Effector memory CD4-positive, alpha-beta T cell (primary cell): ENCODE measurements at regions not wholly inside any gene's neighbourhood (a gene's known extent, or its start where the extent isn't known, plus 50 kb on each side); places are given as distances from the start of the nearest gene placed in this dataset.

Source experiments
- DNase-seq, 3 donors: peaks; one replicate each; pipeline ENCODE4 v3.0.0-alpha.2; 2020
- H3K27ac ChIP-seq: 2 replicates; pipeline ENCODE4 v1.7.0; 2013; ENCODE audit warnings: mild to moderate bottlenecking, low read length, moderate library complexity; ENCODE audit not compliant: insufficient read depth, poor library complexity, severe bottlenecking
- H3K27me3 ChIP-seq: replicated peaks from 2 replicates; pipeline ENCODE4 v1.7.0; 2013; ENCODE audit warnings: mild to moderate bottlenecking, low read length; ENCODE audit not compliant: insufficient read depth, control insufficient read depth, poor library complexity, severe bottlenecking
- H3K36me3 ChIP-seq: 2 replicates; pipeline ENCODE4 v1.7.0; 2013; ENCODE audit warnings: mild to moderate bottlenecking, low read length, moderate library complexity; ENCODE audit not compliant: control insufficient read depth, insufficient read depth
- H3K4me1 ChIP-seq: 2 replicates; pipeline ENCODE4 v1.7.0; 2013; ENCODE audit warnings: low read length, mild to moderate bottlenecking; ENCODE audit not compliant: control insufficient read depth, insufficient read depth, poor library complexity, severe bottlenecking
- H3K4me3 ChIP-seq: 2 replicates; pipeline ENCODE4 v1.7.0; 2013; ENCODE audit warnings: low read length, low read depth, mild to moderate bottlenecking; ENCODE audit not compliant: insufficient read depth, poor library complexity, severe bottlenecking
- H3K9me3 ChIP-seq: 2 replicates; pipeline ENCODE4 v1.7.0; 2013; ENCODE audit warnings: mild to moderate bottlenecking, low read length, moderate library complexity; ENCODE audit not compliant: control insufficient read depth

DNA sequence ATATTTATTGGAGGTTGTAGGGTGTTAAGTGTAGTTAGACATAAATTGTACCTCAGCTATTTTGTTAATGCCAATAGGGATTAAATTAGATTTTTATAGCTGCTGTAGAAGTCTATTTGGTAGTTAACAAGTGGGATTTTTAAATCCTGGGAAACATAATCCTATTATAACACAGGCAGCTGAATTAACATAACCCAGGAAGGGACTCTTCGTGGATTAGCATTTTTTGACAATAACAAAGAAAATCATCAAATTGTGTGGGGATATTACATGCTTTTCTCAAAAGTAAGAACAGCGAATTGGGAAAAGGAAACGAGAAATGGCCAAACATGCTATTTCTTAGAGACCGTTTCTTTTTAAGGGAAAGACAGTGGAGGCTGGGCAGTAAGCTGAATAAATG is 172.8 kb downstream of the ZIC5 start:
- Histone ChIP-seq H3K36me3 (no peaks in the 10 kb centered on the region), H3K27ac (no peak overlapping the region), H3K9me3 (no peaks in the 10 kb centered on the region)

DNA sequence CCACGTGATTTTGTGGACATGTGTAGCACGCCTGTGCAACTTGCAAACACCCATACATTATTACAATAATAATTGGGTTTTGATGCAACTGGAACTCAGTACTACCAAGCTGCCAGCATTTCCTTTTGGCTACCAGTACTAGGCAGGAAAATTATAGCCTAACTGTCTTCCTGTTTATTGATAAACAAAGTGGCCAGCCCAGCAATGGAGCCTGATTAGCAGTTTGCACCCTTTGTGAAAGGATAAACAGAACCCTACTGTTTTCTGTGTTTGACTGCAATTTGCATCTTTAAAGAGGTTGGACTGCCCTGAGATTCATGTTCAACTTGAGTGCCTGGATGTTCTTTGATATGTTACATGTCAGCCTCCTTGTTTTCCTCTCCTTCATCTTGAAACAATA is 173.9 kb downstream of the ZIC5 start:
- Histone ChIP-seq H3K4me3 (no peak overlapping the region), H3K27me3 (no peaks in the 10 kb centered on the region), H3K27ac (no peak overlapping the region), H3K9me3 (no peaks in the 10 kb centered on the region), H3K4me1 (no peaks in the 10 kb centered on the region), H3K36me3 (no peaks in the 10 kb centered on the region)
- no peak for DNase-seq

More for the DNA sequence above, 172.8 kb downstream of the ZIC5 start:
- no peak overlapping the region for H3K4me3 ChIP-seq
- no peaks in the 10 kb centered on the region for H3K4me1 ChIP-seq
- DNase-seq, result no peak
- no peaks in the 10 kb centered on the region for H3K27me3 ChIP-seq

GRCh38 chr13:99796175-99796819 is 175.3 kb downstream of the ZIC5 start:
- H3K27ac ChIP-seq, result no peak overlapping the region
- H3K27me3 ChIP-seq, result no peaks in the 10 kb centered on the region
- H3K9me3 ChIP-seq, result no peaks in the 10 kb centered on the region
- no peak overlapping the region for H3K4me3 ChIP-seq
- no peaks in the 10 kb centered on the region for H3K36me3 ChIP-seq
- DNase-seq, result no peak
- no peaks in the 10 kb centered on the region for H3K4me1 ChIP-seq

- H3K4me3 ChIP-seq, result no peak overlapping the region
- no peaks in the 10 kb centered on the region for H3K36me3 ChIP-seq
- H3K9me3 ChIP-seq, result no peaks in the 10 kb centered on the region
- no peaks in the 10 kb centered on the region for H3K27me3 ChIP-seq
- H3K4me1 ChIP-seq, result no peaks in the 10 kb centered on the region
- DNase-seq, result no peak
- no peak overlapping the region for H3K27ac ChIP-seq
Measured at GRCh38 chr13:99792079-99792921, 179.3 kb downstream of the ZIC5 start.

DNA sequence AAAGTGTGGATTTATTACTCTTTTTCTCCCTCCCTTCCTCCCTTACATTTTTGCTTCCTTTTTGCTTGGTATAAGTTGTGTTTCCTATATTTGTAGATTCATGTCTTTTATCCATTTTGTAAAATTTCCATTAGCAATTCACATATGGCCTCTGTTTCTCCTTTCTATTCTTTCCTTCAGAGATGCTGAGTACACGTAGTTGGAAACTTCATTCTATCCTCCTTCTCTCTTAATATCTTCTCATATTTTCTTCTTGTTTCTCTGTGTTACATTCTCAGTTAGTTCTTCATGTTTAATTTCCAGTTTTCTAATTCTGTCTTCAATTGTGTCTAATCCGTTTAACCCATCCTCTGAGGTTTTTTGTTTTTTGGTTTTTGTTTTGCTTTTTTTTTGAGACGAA is 188.9 kb downstream of the ZIC5 start:
- Histone ChIP-seq H3K9me3 (no peaks in the 10 kb centered on the region), H3K27ac (no peak overlapping the region), H3K4me3 (no peak overlapping the region), H3K36me3 (no peaks in the 10 kb centered on the region), H3K4me1 (no peaks in the 10 kb centered on the region), H3K27me3 (no peaks in the 10 kb centered on the region)
- no peak for DNase-seq

- no peaks in the 10 kb centered on the region for H3K27me3 ChIP-seq
- no peak overlapping the region for H3K27ac ChIP-seq
- H3K4me1 ChIP-seq, result no peaks in the 10 kb centered on the region
- no peak for DNase-seq
- no peaks in the 10 kb centered on the region for H3K36me3 ChIP-seq
- no peak overlapping the region for H3K4me3 ChIP-seq
- no peaks in the 10 kb centered on the region for H3K9me3 ChIP-seq
Measured at GRCh38 chr13:99778500-99778899, 193.1 kb downstream of the ZIC5 start.

DNA sequence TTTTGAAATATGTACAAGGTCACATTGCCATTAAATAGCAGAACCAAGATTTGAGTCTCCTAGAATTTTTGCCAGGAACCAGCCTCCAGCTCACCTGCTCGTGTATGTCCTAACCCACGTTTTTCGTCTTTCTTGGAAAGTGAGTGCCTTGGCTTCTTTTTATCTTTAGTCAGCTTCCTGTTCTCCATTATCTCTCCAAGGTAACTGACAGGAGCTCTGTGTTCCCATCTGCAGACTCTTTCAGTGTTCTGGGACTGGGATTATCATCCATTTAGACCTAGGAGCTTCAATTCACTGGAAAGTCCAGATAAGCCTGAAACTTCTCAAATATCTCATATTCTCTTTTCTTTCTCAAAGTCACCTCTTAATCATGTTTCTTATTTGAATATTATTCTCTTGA is 193.7 kb downstream of the ZIC5 start:
- no peaks in the 10 kb centered on the region for H3K36me3 ChIP-seq
- H3K9me3 ChIP-seq, result no peaks in the 10 kb centered on the region
- H3K4me1 ChIP-seq, result no peaks in the 10 kb centered on the region
- no peaks in the 10 kb centered on the region for H3K27me3 ChIP-seq
- H3K4me3 ChIP-seq, result no peak overlapping the region
- no peak for DNase-seq
- H3K27ac ChIP-seq, result no peak overlapping the region

DNA sequence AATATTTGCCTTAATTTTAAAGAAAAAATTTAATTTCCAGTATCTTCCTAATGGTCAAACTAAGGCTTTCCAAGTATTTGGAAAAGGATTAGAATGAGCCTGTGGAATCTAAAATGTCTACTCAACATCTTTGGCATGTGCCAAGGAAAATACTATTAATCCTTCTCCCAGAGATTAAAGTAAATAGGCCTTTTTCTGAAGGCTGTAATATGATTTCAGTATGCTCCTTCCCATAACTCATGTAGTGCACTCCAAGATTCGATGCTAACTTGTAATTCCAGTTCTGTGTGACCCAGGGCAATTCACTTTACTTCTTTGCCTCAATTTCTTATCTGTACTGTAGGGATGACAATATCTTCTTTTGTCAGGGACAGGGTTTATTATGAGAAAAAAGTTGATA is 196.9 kb downstream of the ZIC5 start:
- no peak overlapping the region for H3K27ac ChIP-seq
- H3K9me3 ChIP-seq, result no peaks in the 10 kb centered on the region
- H3K4me3 ChIP-seq, result no peak overlapping the region
- no peaks in the 10 kb centered on the region for H3K4me1 ChIP-seq
- H3K36me3 ChIP-seq, result no peaks in the 10 kb centered on the region
- DNase-seq, result no peak
- no peaks in the 10 kb centered on the region for H3K27me3 ChIP-seq

DNA sequence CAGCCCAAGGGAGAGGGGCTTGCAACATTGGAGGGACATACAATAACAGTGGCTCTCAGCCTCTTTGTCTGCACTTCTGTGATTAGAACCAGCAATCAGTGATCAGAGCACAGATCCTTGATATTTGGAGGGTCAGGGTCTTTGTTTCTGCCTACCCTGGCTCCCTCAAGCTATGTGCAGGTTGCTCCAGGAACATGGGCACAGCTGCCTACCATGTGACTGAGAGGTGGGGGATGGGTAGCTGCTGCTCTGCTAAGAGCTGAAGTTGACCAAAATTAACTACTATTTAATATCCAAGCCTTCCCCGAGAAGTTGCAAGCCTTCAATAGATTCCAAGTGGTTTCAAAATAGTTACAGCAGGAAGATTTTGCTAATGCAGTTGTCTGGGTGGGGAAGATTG is 202.6 kb downstream of the ZIC5 start:
- H3K27ac ChIP-seq, result no peak overlapping the region
- peaks cover 3% of the 10 kb centered on the region for H3K9me3 ChIP-seq
- no peaks in the 10 kb centered on the region for H3K36me3 ChIP-seq
- no peaks in the 10 kb centered on the region for H3K27me3 ChIP-seq
- H3K4me3 ChIP-seq, result no peak overlapping the region
- DNase-seq, result no peak
- no peaks in the 10 kb centered on the region for H3K4me1 ChIP-seq

DNA sequence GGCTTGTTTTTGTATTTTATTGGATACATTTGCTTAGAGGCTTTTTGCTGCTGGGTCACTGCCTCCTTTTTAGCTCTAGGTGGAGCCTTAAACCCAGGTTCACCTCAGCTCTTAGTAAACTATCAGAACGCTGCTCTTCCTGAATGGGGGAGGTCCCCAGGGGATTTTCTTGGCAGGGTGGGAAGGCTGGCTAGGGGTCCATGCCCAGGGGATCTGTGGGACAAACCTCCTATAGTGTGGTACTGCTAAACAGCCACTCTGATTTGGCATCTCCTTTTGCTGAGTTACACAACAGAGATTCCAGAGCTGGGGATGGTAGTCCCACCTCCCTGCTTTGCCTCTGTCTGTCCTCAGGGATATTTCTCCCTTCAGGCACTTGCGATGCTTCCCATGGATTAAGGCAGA is 204.9 kb downstream of the ZIC5 start:
- Histone ChIP-seq H3K4me3 (no peak overlapping the region), H3K36me3 (no peaks in the 10 kb centered on the region), H3K9me3 (peaks cover 3% of the 10 kb centered on the region), H3K27ac (no peak overlapping the region), H3K27me3 (no peaks in the 10 kb centered on the region), H3K4me1 (no peaks in the 10 kb centered on the region)
- DNase-seq, result no peak
